ENCODE measurements at regions not wholly inside any gene's neighbourhood (a gene's known extent, or its start where the extent isn't known, plus 50 kb on each side); places are given as distances from the start of the nearest gene placed in this dataset.
"Not testable (repeated sequence)": the region's sequence is repeated elsewhere in the genome, so short reads cannot be mapped to it uniquely, and the experiment has no call there.

DNA sequence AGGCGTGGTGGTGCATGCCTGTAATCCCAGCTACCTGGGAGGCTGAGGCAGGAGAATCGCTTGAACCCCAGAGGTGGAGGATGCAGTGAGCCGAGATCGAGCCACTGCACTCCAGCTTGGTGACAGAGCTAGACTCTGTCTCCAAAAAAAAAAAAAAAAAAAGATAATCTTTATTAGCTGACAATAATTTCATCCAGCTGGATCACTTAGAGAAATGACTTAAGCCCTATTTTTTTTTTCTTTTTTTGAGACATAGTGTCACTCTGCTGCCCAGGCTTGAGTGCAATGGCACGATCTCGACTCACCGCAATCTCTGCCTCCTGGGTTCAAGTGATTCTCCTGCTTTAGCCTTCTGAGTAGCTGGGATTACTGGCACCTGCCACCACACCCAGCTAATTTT lies 51.6 kb upstream of the MAP4K4 start:
- DNase-seq (ENCODE audit: low read depth, low spot score): not testable (repeated sequence)

DNA sequence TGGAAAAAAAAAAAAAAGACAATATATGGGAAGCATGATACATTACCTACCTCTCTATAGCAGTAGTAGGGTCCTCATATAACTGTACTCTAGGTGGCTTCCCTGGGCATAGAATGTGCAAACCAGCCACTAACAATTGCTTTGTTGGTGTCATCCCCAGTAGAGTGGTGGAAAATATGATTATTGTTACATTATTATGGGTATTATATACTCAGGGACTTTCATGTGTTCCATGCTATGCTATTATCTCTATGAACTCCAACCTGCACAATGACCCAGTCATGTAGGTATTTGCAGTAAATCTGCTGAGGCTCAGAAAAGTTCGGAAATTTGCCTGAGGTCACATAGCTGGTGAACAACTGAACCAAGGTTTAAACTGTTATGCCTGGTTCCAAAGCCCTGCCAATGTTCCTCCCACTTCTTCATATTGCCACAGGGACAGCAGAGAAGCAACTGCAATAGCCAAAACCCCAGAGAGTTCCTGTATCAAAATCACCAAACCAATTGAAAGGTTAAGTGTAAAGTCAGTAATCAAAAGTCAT lies 52.6 kb upstream of the MAP4K4 start:
- no peak for DNase-seq (ENCODE audit: low read depth, low spot score)

DNA sequence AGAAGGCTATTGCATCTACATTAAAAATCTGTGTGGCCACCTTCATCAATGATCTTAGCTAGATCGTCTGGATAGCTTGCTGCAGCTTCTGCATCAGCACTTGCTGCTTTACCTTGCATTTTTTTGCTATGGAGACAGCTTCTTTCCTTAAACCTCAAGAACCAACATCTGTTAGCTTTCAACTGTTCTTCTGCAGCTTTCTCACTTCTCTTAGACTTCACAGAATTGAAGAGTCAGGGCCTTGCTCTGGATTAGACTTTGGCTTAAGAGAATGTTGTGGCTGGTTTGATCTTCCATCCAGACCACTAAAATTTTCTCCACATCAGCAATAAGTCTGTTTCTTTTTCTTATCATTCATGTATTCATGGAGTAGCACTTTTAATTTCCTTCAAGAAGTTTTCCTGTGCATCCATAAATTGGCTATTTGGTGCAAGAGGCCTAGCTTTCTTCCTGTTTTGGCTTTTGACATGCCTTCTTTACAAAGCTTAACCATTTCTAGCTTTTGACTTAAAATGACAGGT lies 54.4 kb upstream of the MAP4K4 start:
- DNase-seq (ENCODE audit: low read depth, low spot score): no peak

DNA sequence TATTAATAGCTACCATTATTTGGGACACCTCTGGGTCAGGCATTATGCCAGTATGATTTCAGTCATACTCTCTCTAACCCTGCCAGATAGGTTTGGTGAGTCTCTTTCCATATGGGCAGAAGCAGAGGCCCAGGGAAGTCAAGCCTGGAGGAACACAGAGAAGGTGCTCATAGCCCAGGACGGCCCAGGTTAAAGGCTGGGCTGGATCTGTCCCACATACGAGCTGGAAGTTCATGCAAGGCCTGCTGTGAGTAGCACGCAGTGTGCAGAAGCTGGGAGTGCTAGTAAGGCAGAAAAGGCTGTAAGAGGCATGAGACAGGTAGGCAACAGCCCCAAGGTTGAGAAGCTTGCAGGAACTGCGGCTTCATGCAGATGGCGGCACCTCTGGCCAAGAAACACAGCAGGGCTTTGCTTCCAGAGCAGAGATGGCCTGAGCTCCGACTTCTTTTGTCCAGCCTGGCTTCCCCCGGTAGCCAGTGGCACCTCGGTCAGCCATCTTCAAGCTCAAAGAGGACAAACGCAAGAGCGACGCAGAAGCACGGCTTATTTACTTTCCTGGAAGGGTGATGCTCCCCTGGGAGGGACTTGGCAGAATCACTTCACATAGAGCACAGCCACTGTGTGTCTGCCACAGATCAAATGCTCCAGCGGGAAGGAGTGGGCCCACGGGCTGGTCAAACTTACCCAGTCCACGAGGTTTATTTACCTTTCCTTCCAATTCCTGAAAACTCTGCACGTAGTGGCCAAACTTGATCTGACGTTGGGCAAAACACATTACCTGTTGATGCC lies 58.5 kb upstream of the MAP4K4 start:
- no peak for DNase-seq (ENCODE audit: low read depth, low spot score)

DNA sequence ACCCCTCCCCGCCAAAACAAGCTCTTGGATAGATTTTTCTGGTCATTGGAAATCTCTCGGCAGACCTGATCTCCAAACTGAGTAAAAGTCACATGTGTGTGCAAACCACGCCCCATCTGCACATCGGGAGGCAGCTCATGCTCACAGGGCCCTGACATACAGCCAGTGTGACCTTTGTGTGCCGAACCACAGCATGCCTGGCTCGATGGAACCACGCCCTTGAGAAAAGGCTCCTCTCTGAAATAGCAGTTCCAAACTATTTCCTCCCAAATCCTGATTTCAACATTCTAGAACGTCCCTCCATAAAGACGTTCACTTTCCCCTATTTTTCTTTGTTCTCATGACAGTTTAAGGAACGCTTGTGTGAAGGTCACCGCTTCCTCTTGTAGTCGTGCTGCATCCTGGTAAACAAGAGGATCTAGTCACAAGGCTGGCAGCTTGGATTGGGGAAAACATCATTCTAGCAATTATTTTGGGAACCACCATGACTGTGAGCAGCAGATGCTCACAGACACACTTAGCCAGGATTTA lies 59.3 kb upstream of the MAP4K4 start:
- DNase-seq (ENCODE audit: low read depth, low spot score): no peak

DNA sequence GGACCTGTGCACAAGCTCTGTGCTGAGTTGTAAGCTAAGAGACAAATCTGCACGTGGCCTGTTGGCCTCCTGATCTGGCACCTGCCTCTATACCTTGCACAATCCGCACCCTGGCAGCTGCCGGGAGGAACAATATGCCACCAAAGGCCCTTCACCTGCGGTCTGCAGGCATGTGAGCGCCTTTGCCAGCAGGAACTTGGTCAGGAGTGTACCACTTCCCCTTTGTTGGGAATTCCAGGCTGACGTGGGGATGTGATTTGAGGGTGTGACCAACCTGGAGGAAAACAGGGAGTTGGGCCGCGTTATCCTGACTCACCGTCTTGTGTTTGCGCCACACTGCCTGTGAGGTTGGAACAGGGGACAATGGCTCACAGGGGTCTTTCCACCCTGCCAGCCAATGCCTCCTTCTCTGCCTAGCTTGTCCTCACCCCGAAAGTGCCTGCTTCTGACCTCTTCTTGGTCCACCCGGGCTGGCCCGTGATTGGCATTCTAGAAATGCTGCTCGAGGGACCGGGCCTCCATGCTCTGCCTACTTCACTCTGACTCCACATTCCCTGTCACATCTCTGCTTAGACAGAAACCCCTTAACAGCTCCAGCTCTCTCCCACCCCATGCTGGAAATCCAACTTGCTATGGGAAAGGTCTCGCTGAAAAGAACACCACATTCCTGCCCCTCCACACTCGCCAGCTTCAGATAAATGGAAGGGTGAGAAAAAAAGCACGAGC lies 67.1 kb upstream of the MAP4K4 start:
- no peak for DNase-seq (ENCODE audit: low read depth, low spot score)

DNA sequence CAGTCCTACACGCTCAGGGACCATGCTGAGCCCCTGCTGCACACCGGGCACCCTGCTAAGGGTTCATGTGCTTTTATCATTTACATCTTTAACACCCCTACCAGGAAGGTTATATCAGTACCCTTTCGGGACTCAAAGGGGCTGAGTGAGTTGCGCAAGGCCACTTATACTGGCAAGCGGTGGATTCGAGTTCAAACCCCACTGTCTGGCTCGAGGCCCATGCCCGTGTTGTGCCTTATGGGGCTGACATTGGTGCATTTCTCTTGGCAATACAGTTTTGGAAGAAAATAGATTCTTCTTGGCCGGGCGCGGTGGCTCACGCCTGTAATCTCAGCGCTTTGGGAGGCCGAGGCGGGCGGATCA lies 69.5 kb upstream of the MAP4K4 start:
- DNase-seq (ENCODE audit: low read depth, low spot score): no peak

DNA sequence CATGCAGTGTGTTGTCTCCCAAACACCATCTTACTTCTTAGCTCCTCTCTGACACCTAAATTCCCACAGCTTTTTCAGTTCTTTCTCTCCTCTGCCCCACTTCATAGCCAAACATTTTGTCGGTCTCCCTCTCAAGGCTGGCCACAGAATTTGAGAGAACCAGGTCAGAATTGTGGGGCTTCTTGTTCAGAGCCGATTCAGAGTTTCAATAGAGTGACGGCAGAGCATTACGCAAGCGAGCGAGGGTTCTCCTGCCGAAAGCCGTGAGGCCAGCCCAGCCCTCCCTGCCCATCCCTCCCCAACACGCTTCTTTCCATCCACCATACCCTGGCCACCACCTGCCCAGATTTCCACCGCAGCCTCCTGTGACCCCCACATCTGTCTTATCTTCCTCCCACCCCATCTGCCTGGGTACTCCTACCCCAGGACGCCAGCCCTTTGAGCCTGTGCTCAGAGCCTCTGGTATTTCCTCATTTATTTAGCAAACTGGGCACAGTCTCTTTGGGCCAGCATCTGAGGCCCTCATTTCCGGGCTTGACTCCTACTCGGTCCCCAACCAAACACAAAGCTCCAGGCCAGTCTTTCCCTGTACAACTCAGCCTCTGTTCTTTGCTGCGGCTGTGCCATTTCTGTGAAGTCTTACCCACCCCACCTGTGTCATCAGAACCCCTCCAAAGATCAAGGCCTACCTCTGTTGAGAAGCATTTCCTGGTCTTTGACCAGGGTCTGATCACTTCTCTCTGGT lies 70.0 kb upstream of the MAP4K4 start:
- DNase-seq (ENCODE audit: low read depth, low spot score): no peak

DNA sequence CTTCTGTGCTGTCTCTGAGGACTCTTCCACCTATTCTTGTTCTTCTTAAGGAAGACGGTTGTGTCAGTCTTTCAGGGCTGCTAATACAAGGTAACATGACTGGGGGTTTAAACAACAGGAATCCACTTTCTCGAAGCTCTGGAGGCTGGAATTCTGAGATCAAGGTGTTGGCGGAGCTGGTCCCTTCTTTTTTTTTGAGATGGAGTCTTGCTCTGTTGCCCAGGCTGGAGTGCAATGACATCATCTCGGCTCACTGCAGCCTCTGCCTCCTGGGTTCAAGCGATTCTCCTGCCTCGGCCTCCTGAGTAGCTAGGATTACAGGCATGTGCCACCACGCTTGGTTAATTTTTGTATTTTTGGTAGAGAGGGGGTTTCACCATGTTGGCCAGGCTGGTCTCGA lies 71.7 kb upstream of the MAP4K4 start:
- DNase-seq (ENCODE audit: low read depth, low spot score): not testable (repeated sequence)

DNA sequence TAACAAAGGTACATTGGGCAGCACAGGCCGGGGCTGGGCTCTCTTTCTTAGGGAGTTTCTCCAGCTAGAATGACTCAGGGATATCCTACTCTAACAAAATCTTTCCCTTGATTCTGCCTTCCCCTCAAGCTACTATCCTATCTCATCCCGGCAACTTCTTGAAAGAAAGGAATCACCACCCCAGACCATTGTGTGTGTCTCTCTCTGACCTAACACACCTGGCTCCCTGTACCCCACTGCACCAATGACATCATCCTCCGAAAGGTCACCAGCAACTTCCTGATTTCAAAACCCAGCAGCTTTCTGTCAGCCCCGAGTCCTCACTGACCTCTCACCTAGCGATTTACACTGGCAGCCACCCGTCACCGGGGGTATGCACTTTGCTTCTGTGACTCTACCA lies 72.1 kb upstream of the MAP4K4 start:
- no peak for DNase-seq (ENCODE audit: low read depth, low spot score)

DNA sequence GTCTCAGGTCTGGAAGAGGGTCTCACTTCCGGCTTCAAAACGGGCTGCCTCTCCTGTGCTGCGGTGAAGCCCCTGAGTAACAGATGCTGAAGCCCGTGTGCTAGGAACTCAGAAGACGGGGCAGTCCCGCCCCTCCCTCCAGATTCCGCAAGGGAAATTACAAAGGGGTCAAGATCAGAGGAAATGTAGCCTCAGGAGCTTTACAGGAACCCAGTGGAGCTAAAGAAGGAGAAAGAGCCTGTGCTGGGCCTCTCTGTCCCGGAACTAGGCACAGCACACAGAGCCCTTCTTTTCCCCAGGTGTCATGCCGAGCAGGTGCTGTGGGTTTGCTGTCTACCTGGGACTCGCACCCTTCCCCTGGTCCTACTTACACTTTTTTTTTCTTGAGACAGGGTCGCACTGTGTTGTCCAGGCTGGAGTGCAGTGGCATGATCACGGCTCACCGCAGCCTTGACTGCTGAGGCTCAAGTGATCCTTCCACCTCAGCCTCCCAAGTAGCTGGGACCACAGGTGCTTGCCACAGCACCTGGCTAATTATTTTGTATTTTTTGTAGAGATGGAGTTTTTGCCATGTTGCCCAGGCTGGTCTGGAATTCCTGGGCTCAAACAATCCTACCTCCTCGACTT lies 72.7 kb upstream of the MAP4K4 start:
- DNase-seq (ENCODE audit: low read depth, low spot score): peak; percentile 69

DNA sequence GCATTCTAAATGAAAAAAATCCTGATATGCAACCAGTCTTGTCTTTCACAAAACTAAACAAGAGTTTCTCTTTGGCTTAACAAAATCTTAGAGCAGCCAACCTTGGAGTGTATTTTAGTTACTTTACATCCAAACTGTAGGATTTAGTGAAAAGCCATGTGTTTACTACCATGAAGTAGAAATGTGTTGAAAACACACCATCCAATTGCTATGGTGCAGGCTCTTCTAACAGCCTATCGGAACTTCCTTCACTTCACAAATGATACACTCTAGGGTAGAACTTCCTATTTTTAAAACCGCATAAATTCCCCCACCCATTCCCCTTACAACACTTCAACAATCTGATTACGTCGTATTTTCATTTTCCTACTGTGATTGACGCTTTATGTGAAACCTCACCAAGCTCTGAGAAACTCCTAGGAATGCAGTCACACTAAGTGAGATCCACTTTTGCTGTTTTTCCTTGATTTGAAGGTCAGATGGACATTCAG lies 74.4 kb upstream of the MAP4K4 start:
- no peak for DNase-seq (ENCODE audit: low read depth, low spot score)

DNA sequence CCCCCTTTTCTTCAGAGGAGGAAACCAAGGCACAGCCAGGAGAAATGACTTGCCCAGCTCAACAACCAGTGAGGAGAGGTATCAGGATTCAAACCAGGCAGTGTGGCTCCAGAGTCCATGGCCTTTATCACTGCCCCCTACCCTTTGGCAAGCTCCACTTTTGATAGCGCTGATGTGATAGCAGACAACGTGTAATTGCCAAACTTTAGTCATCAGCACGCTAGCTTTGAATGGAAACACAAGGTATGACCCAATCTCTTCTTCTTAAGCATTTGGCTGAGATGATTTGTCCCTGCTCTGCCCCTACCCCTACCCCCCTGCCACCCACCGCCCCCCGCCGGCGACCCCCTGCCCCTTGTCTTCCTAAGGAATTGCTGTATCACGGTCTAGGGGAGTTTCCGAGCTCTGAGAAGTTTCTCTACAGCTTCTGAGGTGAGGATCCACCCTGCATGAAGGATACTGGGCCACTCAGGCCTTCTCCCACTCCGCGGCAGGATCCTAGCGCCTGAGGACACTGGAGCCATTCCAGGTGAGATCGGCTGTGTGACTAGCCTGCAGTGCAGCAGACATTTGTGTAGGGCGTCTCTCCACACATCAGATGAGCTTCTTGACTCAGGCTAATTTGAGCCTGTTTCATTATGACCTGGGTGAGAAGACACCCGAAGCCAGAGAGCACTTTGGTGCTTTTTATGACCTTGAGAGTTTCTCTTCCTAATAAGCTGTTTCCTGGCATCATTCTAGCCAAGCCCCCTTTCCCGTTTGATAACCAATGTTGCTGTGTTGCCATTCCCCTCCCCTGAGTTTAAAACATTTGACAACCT lies 75.1 kb upstream of the MAP4K4 start:
- DNase-seq (ENCODE audit: low read depth, low spot score): no peak

DNA sequence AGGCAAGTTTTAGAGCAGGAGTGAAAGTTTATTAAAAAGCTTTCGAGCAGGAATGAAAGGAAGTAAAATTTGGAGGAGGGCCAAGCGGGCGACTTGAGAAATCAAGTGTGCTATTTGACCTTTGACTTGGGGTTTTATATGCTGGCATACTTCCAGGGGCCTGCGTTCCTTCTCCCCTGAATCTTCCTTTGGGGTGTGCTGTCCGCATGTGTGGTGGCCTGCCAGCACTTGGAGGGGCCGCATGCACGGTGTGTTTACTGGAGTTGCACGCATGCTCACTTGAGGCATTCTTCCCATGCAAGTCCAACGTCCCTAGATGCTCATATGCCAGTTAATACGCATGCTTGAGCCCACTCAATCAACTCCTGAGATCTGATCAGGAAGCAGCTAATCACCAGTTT lies 78.3 kb upstream of the MAP4K4 start:
- no peak for DNase-seq (ENCODE audit: low read depth, low spot score)

DNA sequence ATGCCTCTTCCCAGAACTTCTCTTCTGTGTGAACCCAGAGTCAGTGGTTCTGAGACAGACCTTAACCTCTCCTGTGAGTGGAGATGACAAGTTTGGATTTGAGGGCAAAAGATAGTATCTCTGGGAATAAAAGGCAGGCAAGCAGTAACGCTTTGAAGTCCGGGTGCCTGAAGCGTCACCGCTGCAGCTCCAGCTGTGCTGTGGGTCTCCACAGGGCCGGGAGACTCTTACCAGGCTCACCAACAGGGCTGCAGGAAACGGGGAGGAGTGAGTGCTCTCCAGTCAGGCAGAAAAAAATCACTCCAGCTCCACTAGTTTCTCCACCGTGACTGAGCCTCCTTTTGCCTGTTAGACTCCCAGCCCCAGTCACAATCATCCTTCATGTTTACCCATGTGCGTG lies 79.7 kb upstream of the MAP4K4 start:
- DNase-seq (ENCODE audit: low read depth, low spot score): peak; percentile 68

DNA sequence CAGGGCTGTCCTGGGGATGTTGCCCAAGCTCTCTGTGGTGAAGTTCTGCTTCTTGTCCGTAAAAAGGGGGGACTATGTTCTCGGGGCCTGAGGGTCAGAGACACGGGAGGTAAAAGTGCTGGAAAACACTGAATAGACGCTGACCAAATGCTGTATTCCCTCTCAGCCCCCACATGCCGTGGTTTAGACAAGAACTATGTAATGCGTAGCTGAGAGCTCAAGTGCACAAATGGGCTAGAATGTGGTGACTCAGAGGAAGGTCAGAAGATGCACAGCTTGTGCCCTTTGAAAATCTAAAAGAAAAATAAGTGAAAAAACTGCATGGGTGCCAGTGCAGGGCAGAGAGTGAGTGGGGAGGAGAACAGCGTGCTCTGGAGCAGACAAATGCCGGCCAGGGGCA lies 80.3 kb upstream of the MAP4K4 start:
- DNase-seq (ENCODE audit: low read depth, low spot score): no peak

DNA sequence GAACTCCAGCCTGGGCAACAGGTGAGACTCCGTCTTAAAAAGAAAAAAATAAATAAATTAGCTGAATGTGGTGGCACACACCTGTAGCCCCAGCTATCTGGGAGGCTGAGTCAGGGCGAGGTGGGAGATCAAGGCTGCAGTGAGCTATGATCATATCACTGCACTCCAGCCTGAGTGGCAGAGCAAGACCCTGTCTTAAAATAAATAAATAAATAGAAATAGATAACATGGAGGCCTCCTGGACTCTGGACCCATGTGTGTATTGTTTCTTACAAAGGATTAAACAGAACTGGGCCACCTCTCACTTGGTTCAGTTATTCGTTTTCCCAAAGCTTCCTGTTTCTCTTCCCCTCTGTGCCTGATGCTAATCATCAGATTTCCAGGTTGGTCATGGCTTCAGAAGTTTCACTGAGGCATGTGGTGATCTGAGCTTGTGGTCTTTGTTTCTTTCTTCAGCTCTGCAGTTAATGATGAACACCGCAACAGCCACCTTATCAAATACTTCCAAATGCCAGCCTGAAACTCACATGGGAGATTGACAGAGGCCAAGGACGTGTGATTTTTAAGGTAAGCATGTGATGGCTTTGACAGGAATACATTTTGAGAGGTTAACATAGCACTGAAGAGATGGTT lies 83.3 kb upstream of the MAP4K4 start:
- no peak for DNase-seq (ENCODE audit: low read depth, low spot score)

DNA sequence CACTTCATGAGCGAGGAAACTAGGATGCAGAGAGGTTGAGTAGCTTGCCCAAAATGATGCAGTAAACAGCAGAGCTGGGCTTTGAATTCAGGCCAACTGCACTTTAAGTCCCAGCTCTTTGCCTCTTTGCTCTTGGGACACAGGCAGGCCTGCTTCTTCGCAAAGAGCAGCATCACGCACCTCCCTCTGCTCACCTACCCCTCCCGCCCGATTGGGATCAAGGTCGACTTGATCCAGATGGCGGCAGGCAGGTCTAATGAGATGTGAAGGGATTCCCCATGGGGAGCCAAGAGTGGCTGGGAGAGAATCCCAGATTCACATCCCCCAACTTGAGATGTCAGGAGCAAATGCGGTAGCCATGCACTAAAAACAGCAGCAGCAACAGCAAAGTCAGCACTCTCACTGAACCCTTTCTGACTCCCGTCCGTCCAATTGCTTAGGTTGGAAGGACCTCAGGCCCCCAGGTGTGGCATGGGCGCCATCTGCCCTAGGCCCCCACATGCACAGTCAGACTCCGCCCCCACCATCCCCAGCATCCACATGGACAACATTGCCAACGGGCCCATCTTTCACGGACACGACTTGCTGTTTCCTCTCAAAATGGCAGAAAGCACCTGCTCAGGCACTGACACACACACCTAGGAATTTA lies 84.3 kb upstream of the MAP4K4 start:
- DNase-seq (ENCODE audit: low read depth, low spot score): no peak

DNA sequence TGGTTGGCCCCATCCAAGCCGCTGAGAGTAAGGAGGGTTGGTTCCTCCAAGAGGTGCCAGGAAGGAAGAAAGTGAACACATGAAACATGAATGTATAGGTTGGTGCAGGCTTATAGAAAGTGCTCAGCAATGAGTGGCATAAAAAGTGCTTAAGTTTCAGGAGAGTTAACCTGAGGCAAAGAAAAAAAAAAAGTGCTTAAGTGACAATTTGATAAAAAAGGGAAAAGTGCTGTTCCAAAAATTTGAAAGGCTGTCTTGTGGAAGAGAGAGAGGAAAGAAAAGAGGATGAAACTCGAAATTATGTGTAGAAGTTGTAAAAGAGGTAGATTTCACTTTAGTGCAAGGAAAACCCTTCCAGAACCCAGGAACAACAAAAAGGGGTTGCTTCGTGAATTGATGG lies 85.5 kb upstream of the MAP4K4 start:
- no peak for DNase-seq (ENCODE audit: low read depth, low spot score)
